Stimulated activated CD8-positive, alpha-beta memory T cell treated with anti-CD3 and anti-CD28 coated beads, Interleukin-15, amount 100 ng/mL, for 1 hour (primary cell): ENCODE measurements at regions not wholly inside any gene's neighbourhood (a gene's known extent, or its start where the extent isn't known, plus 50 kb on each side); places are given as distances from the start of the nearest gene placed in this dataset.
"Not testable (repeated sequence)": the region's sequence is repeated elsewhere in the genome, so short reads cannot be mapped to it uniquely, and the experiment has no call there.

Source experiments
- DNase-seq: peaks from one replicate; pipeline ENCODE4 v3.0.0-alpha.2; 2020; ENCODE audit warnings: low read depth

DNA sequence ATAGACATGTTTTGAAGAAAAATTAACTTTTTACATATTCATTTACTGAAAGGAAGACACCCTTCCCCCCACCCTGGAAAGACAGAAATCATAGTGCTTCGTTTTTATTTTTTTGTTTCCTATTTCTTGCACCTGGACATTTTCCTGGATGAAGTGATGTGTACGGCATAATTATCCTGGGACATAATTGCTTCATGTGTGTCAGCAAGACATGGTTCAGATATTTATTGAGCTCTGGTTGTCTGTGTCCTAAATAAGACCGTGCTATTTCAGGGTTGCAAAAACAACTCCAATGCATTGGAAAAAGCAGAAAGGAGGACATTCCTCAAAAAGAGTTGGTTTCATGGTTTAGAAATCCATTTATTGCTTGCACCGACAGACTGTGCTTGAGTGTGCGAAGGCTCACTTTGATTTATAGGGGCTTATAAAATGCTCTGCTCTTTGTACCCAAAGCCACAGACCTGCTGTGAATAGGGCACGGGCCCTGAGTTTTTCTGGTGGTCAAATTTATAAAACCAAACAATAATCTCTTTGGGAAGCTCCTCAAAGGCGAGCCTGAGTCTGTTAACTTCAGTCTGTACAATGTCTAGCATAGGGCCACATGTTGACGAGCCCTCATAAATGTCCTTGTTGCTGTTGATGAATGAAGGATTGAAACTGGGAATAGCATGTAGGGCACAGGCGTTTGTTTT lies 179.5 kb downstream of the SOX4 start:
- DNase-seq, result no peak

DNA sequence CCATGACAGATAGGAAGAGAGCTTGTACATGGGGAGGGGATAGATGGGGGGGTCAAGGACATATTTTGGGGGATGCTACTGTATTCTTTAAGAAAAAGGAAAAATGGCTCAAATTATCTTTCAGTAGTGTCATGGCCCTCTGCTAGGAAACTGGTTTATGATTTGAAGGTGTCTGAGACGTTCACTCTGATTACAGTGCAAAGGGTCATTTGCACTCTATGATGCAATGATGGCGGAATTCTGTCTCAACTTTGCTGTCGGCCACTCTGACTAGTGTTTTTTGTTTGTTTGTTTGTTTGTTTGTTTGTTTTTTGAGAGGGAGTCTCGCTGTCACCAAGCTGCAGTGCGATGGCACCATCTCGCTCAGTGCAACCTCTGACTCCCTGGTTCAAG lies 180.0 kb downstream of the SOX4 start:
- no peak for DNase-seq

DNA sequence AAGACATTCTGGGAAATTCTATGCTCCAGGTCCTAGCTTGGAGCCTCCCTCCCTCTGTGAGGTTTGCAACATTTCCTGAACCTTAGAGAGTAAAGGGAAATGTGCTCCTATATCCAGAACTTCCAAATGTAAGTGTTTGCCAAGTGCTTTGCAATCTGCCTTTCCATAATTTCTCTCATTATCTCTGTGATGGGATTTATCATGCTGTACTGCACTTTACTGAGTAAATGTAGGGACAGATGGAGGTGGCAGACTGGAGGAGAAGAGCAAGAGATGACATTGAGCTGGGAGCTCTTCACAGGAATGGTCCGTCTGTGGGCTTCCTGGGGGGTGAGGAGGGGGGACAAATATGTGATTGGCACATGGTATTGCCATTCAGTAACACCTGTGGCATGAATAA lies 184.3 kb downstream of the SOX4 start:
- DNase-seq, result no peak

DNA sequence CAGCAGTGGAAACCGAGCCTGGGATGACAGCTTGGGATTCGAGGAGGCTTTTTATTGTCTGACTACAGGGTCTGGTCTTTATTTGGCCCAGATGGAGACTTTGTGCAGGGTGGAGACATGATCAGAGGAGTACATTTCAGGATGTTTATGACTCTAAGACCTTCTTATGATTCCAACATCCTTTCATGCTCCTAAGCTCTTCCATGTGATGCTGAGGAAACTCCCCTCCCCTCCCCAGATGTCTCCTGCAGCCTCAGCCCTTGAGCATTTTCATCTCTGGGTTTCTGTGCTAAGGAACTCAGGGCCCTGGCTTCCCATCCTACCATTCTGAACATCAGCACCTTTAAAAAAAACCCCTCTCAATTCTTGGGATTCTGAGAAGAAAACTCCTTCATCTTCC lies 186.6 kb downstream of the SOX4 start:
- no peak for DNase-seq

DNA sequence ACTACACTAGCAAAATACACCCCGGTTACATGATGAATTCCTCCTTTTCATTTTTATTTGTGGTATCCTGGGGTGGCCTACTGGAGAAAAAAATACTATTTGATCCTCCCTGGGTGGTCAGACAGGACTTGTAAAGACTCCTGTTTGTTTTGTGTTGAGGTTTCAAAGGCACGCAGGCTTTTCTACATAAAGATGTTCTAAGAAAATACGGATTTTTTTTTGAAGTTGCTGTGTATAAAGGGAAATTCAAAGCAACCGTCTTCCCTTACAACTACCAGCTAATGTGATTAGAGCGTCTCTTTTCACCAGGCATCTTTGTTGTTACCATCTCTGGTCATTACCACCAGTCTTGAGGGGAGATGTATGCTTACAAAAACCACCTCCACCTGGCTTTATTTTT lies 187.1 kb downstream of the SOX4 start:
- no peak for DNase-seq

DNA sequence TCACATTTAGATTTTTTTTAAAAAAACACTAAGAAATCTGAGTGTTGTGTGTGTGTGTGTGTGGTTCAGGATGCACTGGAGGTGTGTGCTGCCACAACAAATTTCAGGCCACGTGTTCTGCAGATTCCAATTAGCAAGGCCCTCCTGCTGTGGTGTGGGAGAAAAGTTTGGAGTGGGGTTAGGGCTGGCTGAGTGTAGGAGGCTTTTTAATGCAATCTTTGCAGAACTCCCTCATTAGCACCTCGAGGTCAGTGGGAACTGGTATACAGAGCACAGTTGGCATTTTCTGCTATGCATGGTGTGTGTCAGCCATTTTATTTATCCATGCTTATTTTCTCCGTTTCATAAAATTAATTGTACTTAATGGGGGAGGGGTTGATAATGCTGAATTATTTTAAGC lies 187.6 kb downstream of the SOX4 start:
- no peak for DNase-seq

DNA sequence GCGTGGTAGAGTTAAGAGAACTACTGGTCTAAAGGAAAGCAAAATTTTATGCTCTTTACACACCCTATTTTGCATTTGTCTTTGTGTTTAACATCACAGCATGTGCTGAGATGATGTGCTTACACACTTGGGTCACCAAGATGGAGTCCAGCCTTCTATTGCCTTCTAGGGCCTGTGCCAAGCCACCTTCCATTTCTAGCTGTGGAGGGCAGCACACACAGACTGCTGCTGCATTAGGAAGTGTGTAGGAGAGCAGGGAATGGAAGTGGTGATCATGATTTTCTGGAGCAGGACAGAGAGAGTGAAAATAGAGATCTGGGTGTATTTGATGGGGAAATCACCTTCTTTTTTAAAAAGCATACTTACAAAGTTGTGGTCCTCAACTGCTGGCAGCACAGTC lies 191.6 kb downstream of the SOX4 start:
- DNase-seq, result no peak

DNA sequence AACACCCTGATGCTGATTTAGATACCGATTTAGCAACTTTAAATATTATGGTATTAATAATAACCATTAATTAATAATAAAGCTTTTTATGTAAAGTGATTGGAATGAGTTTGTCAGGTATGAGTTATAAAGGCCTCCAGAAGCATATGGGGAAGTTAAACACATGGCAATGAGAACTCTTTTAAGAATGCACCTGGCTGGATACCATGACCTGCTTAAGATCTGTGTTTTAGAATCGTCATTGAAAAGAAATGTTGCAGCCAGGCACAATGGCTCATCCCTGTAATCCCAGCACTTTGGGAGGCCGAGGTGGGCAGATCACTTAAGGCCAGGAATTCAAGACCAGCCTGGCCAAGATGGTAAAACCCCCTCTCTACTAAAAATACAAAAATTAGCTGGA lies 197.5 kb downstream of the SOX4 start:
- no peak for DNase-seq

DNA sequence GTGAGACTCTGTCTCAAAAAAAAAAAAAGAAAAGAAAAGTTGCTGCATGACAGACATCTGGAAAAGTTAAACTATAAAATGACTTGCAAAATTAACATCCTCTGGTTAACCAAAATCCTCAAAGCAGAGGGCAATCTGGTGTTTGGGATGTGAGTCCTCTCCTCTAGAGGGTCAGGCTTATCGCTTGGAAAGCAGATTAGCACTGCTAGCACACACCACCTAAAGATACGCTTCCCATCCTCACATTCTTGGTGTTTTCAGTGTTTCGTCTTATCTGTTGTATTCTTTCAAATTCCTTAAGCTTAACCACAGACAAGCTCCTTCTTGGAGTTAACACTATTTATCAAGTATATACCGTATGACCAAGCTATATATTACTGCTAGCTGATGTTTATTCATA lies 198.0 kb downstream of the SOX4 start:
- no peak for DNase-seq

DNA sequence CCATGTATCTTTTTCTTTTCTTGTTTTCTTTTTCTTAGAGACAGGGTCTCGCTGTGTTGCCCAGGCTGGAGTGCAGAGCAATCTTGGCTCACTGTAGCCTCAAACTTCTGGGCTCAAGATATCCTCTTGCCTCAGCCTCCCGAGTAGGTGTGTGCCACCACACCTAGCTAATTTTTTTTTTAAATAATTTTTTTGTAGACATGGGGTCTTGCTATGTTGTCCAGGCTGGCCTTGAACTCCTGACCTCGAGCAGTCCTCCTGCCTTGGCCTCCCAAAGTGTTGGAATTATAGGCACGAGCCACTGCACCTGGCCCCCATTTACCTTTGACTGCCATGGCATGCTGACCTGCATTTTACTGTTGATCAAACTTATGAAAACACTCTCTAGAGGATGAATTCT lies 198.6 kb downstream of the SOX4 start:
- DNase-seq, result no peak

DNA sequence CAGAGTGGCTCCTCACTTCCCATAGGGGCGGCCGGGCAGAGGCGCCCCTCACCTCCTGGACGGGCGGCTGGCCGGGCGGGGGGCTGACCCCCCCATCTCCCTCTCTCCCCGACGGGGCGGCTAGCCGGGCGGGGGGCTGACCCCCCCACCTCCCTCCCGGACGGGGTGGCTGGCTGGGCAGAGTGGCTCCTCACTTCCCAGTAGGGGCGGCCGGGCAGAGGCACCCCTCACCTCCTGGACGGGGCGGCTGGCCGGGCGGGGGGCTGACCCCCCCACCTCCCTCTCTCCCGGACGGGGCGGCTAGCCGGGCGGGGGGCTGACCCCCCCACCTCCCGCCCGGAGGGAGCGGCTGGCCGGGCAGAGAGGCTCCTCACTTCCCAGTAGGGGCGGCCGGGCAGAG lies 203.4 kb downstream of the SOX4 start:
- DNase-seq, result not testable (repeated sequence)

DNA sequence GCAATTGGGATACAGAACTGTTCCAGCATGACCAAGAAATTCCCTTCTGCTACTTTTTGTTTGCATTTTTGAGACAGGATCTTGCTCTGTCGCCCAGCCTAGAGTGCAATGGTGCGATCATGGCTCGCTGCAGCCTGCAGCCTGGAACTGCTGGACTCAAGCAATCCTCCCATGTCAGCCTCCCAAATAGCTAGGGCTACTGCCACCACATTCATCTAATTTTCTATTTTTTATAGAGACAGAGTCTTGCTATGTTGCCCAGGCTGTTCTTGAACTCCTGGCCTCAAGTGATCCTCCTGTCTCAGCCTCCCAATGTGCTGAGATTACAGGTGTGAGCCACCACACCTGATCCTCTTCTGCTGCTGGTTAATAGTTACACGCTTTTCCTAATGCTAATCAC lies 204.9 kb downstream of the SOX4 start:
- no peak for DNase-seq

DNA sequence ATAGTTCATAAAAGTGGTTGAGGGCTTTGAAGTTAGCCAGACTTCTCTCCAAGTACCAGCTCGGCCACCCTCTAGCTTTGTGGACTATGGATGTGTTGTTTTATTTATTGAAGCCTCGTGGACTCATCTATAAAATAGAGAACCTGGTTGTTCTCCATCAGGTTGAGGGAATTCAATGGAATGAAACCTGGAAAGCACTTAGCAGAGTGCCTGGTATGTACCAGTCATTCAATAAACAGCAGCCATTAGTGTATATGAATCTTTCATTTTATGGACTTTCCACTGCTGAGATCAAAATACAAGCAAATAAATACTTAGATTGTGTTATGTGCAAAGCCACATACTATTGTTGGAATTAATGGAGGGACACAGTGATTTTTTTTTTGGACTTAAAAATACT lies 206.8 kb downstream of the SOX4 start:
- no peak for DNase-seq

DNA sequence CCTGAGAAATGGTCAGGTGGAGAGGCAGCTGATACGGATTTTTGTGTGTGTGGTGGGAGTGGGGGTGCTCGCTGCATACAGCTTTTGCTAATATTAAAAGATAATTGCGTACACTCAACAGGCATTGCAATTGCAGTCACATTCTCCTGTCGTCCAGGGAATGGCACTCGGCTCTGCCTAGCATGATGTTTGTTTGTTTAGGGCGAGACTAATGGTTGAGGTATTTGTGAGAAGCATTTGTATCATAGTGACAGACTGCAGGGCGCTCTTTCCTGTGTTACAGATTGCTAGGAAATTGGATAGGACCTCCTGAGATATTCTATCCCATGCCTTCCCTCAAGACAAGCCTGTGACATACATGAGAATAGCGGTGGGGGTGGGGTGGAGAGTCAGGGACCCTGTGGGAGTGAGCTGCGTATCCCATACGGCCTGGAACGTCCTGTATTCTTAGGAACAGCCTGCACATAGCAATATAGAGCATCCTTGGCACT lies 207.4 kb downstream of the SOX4 start:
- DNase-seq, result no peak

DNA sequence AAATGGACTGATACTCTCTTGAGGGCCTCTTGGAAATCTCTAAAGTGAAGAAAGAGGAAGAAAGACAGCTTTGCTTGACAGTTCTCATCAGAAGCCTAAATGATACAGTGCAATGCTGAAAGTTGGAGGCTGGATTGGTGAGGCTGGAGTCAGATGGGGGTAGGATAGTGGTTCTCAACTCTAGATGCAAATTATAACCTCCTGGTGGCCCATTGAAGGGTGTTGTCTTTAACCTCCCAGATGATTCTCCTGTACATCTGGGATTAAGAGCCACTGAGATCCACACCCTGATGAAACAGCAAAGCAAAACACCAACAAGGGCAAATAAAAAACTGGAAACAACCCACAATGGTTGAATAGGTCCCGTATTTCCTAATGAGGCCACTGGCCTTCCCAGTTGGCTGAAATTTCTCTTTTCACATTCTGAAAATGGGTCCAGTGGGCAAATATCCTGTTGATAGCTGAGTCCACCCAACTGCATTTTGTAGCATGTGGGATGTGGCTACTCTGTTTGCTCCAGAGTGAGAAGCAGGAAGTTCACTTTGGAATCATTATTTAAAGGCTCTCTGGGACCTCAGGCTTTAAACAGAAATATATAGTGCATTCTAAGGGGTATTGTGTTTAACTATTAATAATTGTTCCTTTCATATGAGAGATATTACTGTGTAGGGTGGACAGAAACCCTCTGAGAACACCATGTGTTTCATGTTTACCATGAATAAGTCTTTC lies 208.1 kb downstream of the SOX4 start:
- DNase-seq, result no peak

DNA sequence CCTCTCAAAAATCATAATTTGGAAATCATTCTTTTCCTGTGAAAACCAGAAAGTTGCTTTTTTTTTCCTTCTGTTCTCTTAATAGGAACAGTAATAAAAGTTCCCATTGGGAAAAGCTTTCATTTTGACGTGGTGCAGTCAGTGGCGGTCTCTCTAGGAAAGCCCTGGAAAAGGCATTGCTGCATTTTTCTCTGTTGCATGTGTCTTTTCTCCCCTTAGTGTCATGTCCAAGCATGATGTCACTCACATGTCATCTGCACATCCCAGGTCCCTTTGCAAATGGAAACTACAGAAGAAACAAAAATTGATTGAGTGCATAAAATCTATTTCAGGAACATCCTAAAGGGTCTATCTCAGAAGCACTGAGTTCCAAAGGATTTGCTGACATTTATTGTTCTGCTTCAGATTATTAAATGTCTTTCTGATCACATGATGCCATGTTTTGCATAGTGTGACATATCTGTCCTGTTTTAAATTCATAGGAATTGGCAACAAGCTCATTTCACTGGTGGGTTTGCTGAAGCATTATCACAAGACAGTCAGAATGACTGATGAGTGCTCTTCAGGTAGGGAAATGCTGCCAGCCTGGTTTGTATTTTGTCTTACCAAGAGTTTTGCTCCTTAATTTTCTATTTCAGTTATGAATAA lies 208.7 kb downstream of the SOX4 start:
- DNase-seq, result no peak

DNA sequence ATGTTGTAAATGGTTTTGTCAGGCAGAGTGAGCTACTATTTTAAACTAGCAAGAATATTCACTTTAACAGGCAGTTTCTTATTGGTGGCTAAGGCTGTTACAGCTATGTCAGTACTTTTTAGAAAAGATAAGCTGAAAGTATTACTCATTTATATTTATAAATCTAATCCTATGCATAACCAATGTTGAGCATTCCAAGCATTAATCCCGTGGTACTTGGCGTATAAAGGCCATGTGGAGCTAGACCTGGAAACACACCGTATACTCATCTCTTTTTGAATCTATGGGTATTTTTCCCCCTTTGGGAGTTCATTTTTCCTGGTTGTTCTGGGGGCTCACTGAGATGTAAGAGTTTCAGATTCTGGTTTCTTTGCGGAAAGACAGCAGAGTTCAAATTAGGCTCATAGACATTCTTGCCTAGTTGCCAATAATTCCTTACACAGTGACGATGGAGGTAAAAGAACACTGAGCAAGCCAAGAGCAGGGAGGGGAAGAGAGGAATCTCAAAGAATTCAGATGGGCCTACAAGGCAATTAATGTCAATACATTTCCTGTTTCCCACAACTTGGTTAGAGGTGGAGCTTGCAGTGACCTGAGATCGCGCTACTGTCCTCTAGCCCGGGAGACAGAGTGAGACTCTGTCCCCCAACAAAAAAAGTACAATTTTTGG lies 211.5 kb downstream of the SOX4 start:
- DNase-seq, result no peak

DNA sequence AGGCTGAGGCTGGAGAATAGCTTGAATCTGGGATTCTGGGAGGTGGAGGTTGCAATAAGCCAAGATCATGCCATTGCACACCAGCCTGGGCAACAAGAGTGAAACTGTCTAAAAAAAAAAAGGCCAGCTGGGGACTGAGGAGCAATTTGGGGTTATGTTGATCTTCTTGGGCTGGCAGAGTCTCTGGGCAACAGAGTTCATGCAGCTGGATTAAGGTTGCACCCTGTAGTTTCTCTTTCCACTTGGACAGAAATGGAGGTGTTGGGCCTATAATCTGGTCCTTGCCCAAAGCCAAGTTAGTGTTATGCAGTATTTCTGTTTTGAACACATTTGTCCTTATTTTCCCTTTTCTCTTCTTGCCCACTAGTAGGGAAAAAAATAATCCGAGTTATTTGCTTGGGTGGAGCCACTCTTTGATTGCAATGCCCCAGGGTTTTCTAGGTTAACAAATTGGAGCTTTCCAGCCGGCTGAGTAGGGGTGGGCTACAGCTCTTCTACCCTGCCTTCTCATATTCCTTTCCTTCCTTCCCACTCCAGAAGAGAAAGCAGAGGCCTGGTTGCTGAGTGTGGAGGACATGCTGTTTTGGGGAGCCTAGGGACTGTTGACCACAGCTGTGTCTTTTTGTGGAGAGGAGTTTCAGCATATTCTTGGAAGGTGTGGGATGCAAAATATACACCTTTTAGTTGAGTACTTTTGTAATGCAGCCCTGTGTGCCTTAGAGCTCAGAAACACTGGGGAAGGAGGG lies 213.9 kb downstream of the SOX4 start:
- no peak for DNase-seq

DNA sequence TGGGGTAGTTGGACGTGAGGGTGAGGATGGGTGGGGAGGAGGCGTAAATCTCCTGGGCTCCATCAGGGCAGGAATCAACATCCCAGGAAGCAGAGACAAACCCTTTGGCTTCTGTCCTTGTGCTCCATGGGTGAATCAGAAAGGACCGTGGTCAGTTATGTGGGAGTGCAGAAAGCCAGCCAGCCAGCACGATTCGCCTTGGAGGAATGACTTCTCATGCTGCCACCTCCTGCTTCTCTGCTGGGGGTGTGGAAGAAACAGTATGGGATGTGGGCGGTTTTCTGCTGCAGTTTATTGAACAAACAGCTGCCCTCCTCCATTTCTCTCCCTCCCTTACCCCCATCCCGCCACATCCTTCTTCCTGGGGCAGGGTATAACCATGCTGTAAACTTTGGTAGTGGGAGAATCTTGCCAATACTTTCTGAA lies 214.5 kb downstream of the SOX4 start:
- no peak for DNase-seq

DNA sequence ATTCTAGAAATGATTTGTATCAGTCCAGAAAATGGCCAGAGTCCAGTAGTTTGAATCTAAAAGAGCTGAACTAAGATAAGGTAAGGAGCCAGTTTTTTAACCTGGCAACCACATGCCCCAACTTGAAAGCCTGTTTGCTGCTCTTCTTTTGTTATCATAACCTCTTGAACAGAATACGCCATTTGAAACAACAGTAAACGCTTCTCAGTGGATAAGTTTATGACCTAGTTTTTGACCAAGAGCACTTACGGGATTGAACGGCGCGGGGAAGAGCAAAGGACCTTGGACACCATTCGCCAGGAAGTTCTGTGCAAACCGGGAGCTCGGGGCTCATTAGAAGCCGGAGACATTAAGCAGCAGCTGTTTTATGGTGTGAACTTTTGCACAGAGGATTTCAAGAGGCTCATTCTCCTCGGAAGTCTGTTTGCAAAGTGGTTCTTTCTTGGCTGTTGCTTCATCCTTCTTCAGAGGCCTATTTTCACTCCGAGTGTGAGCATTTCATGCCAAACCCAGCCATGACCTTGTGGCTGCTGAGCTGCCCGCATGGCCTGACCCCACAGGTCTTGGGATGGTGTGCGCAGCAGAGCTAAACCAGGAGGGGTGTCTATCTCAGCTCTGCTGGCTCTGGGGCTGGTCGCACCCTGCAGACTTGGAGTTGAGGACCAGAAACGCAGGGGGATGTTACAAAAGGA lies 215.1 kb downstream of the SOX4 start:
- DNase-seq, result no peak

DNA sequence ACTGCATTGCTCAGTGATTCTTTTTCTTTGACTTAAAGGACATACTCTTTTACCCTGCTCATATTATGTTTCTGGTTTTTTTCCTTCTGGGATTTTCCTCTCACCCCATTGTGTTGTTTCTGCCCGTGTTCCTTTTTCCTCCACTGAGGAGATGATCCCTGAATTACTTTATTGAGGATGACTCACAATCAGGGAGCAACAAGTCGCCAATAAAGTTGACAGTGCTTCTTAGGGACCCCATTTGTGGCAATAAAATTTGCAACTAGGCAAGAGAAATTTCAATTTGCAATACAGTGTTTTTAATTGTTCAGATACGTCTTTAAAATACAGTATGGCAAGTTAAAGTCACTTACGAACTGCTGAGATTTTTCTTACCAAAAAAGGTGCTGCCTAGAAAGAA lies 217.9 kb downstream of the SOX4 start:
- DNase-seq, result no peak
